ENCODE measurements at regions not wholly inside any gene's neighbourhood (a gene's known extent, or its start where the extent isn't known, plus 50 kb on each side); places are given as distances from the start of the nearest gene placed in this dataset.

DNA sequence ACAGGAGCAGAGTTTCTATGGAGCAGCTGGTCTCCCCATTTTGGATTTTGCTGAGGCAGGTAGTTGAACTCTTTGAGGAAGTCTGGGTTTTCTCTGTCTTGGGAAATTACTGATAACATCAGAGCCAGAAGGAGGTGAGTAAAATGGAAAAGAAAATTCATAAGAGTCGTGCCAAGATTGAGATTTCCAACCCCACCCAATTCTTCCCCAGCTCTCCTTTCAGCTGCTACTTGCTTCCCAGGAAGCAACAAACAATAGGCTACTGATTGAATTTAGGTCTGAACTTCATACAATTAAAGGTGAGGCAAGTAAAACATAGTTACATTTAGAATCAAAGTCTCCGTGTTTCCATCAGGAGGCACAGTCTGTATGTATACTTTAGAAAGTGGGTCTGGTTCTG is 54.6 kb upstream of the EOLA2 start:
- DNase-seq (ENCODE audit: low spot score): no peak

DNA sequence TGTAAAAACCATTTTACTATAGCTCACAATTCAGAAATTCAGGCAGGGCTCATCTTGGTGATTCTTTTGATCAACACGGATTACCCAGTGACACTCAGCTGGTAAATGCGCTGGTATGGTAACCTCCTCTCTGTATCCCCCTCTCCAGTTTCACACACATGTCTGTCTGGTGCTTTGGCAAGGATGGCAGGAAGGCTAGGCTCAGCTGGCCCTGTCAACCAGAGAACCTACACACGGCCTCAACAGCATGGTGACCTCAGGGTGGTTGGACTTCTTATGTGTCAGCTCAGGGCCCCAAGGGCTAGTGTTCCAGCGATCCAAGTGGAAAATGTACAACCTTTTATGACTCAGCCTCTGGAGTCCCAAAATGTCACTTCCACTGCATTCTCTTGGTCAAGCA is 55.7 kb upstream of the EOLA2 start:
- DNase-seq (ENCODE audit: low spot score): no peak

DNA sequence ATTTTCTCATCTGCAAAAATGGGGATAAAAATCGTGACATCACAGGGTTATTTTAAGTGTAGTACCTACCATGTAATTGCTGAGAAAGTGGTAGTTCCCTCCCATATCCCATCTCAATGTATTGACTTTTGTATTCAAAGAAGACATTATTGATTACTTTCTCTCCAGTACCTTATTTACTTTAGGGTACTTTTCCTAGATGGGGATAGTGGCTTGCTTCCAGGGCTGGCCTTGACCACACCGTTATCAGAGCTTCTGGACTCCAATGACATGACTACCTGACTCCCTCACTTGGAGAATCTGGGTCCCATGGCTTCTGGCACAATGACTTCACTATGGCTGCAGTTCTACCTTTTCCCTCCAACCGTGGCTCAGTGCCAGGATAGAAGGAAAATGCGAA is 58.2 kb upstream of the EOLA2 start:
- DNase-seq (ENCODE audit: low spot score): no peak

DNA sequence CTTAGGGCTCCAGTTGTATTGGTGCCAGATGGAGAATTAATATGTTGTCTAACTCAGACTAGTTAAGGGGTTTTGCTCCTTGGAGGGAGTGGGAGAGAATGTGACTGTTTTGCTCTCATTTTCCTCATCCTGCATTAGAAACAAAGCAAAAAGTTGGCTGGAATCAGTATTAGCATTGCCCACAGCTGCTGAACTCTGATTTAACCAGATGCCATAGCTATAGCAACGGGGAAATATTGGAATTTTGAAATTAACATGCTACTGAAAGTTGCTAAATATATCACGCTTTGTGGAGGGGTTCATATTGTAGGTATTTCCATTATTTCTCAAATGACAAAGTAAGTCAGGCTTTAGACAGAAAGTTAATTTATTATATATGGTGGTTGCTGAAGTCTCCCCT is 66.7 kb upstream of the EOLA2 start:
- no peak for DNase-seq (ENCODE audit: low spot score)

DNA sequence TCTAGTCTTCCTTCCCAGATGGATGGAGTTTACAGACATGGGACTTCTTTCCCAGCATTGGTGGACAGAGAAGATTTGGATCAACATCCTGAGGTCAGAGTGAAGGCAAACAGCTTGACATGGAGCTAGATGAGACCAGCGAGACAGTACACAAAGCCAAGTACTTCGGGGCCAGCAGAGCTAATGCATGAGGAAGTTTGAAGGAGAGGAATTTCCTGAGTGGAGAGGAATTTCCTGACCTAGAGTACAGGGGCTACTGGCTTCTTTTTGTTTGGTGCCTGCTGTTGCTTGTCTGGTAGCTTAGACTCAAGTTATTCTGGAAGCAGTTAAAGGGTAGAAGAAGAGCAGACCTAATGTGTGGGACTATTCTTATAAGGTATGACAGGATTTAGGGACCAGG is 69.1 kb upstream of the EOLA2 start:
- no peak for DNase-seq (ENCODE audit: low spot score)

DNA sequence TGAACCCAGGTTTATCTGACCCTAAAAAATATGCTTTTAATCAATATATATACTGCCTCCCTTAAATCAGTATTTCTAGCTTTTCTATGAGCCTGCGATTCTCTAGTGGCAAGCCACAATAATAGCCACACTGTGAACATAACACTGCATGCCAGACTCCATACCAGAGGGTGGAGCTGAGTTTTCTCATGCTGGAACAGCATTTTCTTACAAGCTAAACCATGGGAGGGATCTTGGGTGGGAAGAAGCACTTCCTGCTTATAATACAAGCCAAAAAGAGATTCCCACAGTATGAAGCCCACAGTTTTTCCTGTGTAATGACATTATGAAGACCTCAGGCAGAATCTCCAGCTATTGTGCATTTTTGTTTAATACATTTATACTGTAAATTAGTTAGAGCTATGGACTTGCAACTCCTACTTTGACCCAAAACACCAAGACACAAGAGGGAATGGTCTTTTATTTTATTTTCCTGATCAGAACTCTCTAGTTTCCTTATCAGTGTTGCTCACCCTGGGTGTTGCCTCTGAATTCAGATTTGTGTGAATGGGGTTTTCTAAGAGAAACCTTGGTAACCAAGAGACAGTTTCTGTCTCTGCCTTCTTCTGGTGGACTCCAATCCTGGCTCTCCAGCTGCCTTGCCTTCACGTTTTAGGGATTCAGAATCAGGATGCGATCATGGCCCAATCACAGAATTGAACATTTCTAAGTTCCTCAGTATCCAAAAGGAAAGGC is 74.5 kb upstream of the EOLA2 start:
- DNase-seq (ENCODE audit: low spot score): no peak

DNA sequence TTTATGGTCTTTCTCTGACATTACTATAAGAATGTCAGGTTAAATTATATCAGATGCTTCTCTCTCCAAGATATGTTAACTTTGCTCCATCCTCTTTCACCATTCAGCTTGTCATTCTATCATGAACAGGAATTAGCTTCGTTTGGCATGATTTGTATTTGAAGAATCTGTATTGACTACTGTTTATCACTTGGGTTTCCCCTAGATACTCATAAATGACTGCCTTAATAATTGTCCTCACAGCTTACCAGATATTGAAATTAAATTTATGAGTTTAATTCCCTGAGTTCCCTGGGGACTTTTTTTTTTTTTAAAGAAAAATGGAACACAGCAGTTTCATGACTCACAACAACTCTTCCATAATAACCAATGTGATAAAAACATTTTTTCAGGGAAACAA is 76.2 kb upstream of the EOLA2 start:
- DNase-seq (ENCODE audit: low spot score): no peak

DNA sequence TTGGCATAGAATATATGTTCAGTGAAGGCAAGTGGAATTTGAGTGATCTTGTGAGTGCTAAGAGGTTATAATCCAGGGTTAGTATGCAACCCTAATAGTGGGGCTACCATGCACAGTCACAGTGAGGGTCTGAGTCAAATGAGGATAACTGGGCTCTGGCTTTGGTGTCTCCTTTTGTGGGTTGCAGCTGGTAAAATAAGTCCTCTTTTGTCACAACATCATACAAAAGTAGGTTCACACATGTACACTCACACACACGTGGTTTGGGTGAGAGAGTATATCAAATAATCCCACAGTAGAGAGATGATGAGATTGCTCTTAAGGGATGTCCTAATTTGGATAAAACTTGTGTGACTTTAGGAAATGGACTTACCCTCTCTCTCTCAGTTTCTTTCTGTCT is 79.6 kb upstream of the EOLA2 start:
- no peak for DNase-seq (ENCODE audit: low spot score)

DNA sequence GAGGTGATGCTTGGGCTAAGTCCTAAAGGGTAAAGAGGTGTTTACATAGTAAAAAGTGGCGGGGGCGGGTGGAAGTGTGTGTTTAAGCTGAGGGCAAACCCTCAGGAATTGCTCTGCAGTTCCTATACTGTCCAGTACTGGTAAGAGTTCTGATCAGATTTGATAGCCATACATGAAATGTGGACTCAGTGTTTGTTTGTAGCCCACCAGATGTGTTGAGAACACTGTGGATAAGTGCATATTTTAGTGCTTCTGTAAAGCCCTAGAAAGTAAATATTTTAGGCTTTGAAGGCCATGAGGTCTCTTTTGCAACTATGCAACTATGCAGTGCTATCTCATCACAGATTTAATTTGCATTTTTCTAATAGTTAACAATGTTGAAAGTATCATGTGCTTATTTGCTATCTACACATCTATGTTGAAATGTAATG is 80.7 kb upstream of the EOLA2 start:
- DNase-seq (ENCODE audit: low spot score): no peak

DNA sequence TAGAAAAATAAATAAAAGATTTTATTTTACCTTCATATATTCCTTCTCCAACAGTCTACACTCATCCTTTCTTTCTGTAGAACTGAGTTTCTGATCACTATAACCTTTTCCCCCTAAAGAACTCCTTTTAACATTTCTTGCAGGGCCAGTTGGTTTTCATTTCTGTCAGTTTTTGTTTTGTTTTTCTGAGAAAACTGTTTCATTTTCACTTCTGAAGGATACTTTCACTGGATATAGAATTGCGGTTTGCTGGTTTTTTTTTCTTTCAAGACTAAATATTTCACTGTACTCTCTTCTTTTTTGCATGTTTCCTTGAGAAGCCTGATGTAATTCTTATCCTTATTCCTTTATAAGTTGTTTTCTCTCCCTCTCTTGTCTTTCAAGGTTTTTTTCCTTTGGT is 90.4 kb upstream of the EOLA2 start:
- no peak for DNase-seq (ENCODE audit: low spot score)

DNA sequence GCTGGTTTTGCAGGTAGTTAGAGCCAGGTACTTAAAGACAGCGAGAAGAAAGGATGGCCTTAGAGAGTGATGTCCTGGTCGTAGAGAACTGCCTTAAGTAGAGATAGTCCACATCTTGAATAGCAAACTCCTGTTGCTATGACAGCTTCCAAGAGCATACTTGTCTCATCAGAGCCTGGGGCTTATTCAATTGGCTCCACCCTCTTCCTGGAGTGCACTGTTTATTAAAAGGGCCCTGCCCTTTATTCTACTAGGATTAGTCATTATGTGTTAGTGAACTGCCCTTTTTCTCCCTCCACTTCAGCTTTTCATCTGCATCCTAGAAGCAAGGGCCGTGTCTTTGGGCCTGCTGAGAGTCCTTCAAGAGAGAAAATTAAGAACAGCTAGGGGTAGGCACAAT is 94.5 kb upstream of the EOLA2 start:
- DNase-seq (ENCODE audit: low spot score): no peak

DNA sequence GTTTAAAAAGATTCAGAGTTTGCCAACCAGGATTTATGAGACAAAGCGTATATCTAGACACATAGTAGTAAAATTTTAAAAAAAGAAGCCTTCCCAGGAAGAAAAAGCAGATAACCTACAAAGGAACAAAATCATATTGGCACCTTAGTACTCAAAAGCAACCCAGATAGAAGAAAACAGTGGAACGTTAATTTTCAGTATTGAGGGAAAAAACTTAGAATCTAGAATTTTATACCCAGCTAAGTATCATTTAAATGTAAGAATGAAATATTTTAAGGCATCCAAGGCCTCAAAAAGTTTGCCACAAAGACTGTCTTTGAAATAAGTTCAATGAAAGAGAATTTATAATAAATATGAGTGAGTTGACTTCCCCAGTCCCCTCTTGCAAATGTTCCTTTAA is 96.5 kb upstream of the EOLA2 start:
- no peak for DNase-seq (ENCODE audit: low spot score)

DNA sequence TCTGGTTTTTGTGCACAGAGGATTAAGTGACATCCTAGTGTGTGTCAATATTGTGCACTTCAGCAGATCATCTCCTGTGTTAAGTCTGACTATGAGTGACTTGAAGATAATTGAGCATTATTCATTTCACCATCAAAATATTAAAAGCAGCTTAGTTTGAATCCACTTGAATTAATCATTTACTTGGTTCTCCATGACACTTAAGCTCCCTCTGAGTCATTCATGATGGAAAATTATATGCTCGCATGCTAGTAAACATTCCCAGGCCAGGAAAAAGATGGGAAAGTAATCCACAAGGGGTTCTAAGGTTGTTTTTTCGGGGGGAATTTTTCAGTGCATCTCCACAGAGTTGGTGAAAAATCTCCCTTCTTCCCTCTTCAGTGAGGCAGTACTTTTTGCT is 97.2 kb upstream of the EOLA2 start:
- no peak for DNase-seq (ENCODE audit: low spot score)

DNA sequence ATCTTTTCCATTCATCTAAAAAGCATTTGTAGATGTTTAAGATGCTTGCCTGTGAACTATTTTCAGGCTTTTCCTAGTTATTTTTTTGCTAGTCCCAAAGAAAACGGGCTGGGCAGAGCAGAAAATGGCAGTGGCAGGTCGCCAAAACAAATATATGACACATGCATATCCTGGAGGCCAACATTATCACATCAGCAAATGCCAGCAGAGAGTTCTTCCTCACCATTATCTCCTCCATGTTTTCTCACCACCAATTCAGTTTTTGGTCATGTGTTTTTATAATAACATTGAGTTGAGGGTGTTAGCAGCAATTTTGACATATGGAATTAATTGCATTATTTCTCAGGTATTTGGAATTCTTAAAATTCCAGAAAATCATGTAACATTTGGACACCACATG is 97.9 kb upstream of the EOLA2 start:
- DNase-seq (ENCODE audit: low spot score): no peak

DNA sequence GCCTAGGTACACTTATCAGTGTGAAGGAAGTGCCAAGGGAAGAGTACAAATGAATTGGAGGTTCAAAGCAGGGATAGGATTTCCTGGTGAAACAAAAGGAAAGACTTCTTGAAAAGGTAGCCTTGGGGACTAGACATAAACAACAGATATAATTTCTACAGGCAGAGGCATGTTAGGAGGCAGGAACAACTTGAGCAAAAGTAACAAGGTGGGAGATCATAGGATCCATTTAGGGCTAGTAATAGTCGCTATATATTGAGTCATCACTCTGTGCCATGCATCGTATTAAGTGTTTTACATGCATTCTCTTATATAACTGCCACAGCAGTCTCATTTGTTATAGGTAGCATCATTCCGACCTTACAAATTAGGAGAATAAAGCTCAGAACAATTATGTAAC is 98.3 kb upstream of the EOLA2 start:
- no peak for DNase-seq (ENCODE audit: low spot score)

DNA sequence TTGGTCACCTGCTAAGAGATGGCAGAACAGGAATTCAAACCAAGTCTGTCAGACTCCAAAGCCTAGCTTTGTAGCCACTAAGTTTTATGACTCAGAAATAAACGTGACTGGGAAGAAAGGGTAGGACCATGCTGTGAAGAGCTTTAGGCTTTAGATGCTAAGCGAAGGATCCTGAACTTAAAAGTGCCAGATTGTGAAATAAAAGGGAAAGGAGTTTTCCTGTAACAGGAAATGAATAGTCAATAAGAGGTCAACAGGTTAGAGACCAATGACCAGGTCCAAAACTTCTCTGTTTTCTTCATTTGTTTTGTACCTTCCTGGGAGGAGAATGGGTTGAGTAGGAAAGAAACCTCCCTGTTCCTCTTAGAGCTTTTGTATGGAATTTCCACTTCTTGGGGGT is 98.8 kb upstream of the EOLA2 start:
- DNase-seq (ENCODE audit: low spot score): no peak

DNA sequence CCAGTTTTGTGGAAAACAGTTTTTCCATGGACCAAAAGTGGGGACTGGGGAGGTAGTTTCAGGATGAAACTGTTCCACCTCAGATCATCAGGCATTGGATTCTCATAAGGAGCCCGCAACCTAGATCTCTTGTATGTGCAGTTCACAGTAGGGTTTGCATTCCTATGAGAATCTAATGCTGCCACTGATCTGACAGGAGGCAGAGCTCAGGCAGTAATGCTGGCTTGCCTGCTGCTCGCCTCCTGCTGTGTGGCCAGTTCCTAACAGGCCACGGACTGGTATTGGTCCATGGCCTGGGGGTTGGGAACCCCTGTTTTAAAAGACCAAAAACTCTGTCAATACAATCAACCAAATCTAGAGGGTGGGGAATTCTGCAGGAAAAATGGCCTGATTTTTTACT is 100.0 kb upstream of the EOLA2 start:
- DNase-seq (ENCODE audit: low spot score): no peak

DNA sequence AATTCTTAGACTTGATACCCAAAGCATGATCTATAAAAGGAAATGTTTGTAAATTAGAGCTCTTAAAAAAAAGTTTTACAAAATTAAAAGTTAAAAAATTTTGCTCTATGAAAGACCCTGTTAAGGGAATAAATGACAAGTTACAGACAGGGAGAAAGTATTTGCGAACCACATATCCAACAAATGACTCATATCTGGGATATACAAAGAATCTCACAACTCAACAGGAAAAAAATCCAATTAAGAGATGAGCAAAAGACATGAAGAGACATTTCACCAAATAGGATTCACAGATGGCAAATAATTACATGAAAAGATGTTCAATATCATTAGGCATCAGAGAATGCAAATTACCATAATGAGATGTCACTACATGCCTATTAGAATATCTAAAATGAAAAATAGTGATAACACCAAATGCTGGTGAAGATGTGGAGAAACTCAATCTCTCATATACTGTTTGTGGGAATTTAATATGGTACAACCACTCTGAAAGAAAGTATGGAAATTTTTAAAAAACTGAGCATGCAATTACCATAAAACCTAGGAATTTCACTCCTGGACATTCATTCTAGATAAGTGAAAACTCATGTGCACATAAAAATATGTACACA is 100.8 kb upstream of the EOLA2 start:
- no peak for DNase-seq (ENCODE audit: low spot score)

DNA sequence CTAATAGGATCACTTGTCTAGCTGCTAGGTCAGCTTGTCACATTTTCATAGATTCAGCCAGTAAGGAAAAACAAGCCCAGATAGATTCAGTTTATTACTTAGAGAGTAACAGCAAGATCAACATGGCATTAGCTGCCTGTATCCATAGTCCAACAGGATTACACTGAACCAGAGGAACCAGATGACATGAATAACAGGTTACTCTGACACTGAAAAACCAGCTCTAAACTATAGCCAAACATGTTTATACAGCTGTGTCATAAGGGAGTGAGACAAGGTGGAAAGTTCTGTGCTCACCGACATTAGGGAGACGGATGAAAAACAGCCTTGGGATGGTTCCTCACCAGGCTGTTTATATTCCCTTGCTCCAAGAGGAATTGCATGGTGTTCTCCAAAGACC is 102.9 kb upstream of the EOLA2 start:
- DNase-seq (ENCODE audit: low spot score): no peak

DNA sequence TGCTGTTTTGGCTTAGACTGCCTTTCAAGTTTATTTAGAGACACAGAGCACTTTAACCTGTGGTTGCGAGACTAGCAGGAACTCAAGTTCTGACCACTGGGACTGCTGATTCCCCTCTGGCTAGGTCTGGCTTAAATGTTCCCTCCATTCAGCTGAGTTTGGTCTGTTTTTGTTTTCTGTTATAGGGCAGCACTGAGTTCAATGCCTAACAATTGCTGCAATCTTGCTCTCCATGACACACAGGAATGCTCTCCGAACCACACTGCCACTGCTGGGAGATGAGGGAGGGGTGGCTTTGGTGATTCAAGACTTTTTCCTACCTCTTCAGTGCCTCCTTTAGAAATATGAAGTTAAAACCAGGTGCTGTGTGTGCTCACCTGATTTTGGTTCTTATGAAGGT is 106.3 kb upstream of the EOLA2 start:
- DNase-seq (ENCODE audit: low spot score): no peak

DNA sequence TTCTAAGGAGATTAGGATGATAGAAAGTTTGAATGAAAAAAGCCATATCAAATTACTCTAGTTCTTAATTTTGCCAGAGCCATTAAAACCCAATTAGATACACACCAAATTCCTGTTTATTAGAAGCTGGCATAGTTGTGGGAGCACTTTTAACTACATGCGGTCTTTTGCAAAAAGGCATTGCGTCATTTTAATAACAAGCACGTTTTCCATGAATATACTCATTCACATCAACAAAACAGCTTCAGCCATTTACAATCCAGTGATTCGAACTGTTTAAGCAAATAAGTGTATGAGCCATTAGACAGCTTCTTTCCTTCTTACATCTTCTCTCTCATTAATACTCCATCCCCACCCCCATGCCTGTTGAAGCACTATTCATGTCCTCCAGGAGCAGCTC is 109.5 kb upstream of the EOLA2 start:
- DNase-seq (ENCODE audit: low spot score): no peak

DNA sequence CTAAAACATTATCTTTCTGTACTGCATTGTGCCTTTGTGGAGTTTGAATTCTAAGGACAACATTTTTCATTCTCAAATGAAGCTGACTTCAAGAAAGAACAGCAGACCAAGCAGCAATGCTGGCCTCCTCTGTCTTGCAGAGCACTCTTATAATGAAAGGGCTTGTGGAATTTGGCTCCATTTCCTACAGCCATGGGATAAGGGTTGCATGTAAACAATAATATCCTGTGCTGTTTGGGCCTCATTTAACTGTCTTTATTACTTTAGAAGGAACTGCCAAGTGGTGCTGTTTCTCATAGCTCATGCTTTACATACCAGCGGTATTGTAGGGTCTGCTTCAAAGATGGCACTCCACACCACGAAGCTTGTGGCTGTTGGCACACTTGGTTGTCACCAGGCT is 111.4 kb upstream of the EOLA2 start:
- no peak for DNase-seq (ENCODE audit: low spot score)

DNA sequence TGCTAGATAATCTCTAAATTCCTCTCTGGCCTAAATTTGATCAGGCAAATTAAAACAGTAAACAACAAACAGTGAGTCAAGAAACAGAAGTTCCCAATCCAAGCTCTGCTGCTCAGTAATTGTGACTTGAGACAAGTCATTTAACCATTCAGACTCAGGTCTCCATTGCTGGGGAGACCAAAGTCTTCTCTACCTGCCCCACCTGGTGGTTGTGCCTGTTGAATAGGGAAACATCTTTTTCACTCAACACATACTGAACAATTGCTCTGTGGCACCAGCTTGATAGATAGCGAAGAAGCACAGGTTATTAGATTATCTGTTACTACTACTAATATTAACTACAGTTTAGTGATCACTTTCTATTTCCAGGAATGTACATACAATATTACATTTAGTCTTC is 112.1 kb upstream of the EOLA2 start:
- DNase-seq (ENCODE audit: low spot score): no peak

DNA sequence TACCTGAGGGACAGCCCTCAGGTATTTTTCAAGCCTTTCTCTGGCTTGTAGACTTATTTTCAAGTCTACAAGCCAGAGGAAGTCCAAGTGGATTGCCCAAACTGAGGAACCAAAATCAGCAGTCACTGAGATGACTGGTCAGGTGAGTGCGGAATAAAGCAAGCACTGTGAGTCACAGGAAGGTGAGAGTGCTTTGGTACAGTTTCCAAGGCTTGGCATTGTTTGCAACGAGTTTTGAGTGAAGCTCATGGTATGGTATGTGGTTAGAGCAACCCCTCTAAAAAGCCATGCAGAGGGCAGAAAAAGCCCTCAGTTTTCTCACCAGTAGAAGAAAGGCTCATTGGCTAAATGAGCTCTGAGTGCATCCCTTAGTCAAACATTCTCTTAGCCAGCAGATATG is 112.8 kb upstream of the EOLA2 start:
- no peak for DNase-seq (ENCODE audit: low spot score)
